Activated CD8-positive, alpha-beta T cell treated with anti-CD3 and anti-CD28 coated beads, Interleukin-2, amount 10 ng/mL, durations not matched to agents 7 days and 5 days (primary cell): ENCODE measurements at regions not wholly inside any gene's neighbourhood (a gene's known extent, or its start where the extent isn't known, plus 50 kb on each side); places are given as distances from the start of the nearest gene placed in this dataset.

Experiments used
- ATAC-seq: fragments of 150-1000 bp; cut with Tn5 transposase; one replicate; pipeline ENCODE4 v1.10.0; 2021; ENCODE audit warnings: moderate library complexity
- CTCF ChIA-PET: fragments of 350-600 bp; sonication (Branson Sonifier 250); formaldehyde crosslinking; loops from one replicate; lab custom pipeline; 2021; ENCODE audit warnings: antibody characterized with exemption; lab: Charles Lee
- POLR2A ChIA-PET: fragments of 350-600 bp; sonication (Branson Sonifier 250); formaldehyde crosslinking; loops from one replicate; lab custom pipeline; 2021; ENCODE audit warnings: antibody characterized with exemption; lab: Charles Lee
- DNase-seq: peaks from one replicate; pipeline ENCODE4 v3.0.0-alpha.2; 2020
- H3K27ac Mint-ChIP-seq: one replicate; pipeline ENCODE4 v1.8.0; 2021; ENCODE audit warnings: mild to moderate bottlenecking, mixed read lengths
- H3K27me3 Mint-ChIP-seq: one replicate; pipeline ENCODE4 v1.8.0; 2021; ENCODE audit warnings: low read depth, mixed read lengths
- H3K36me3 Mint-ChIP-seq: one replicate; pipeline ENCODE4 v1.8.0; 2021; ENCODE audit warnings: low read depth, mixed read lengths
- H3K4me1 Mint-ChIP-seq: one replicate; pipeline ENCODE4 v1.8.0; 2021; ENCODE audit warnings: low read depth, mixed read lengths
- H3K4me3 Mint-ChIP-seq: one replicate; pipeline ENCODE4 v1.8.0; 2021; ENCODE audit warnings: mild to moderate bottlenecking, mixed read lengths
- H3K9me3 Mint-ChIP-seq: one replicate; pipeline ENCODE4 v1.8.0; 2022; ENCODE audit warnings: mixed read lengths; ENCODE audit not compliant: insufficient read depth

GRCh38 chr16:64626776-64627175 is 495.1 kb downstream of the CDH11 start:
- ATAC-seq (no peak), DNase-seq (no peak)
- H3K9me3 Mint-ChIP-seq, result peaks cover 14% of the 10 kb centered on the region
- no peak overlapping the region for H3K4me3 Mint-ChIP-seq
- H3K36me3 Mint-ChIP-seq, result no peaks in the 10 kb centered on the region
- H3K4me1 Mint-ChIP-seq, result no peaks in the 10 kb centered on the region
- ChIA-PET POLR2A (no interaction called here), CTCF (no interaction called here)
- H3K27ac Mint-ChIP-seq, result no peak overlapping the region
- H3K27me3 Mint-ChIP-seq, result no peaks in the 10 kb centered on the region

- Mint-ChIP-seq H3K36me3 (no peaks in the 10 kb centered on the region), H3K4me1 (no peaks in the 10 kb centered on the region), H3K9me3 (peaks cover 38% of the 10 kb centered on the region), H3K27ac (no peak overlapping the region), H3K4me3 (no peak overlapping the region), H3K27me3 (no peaks in the 10 kb centered on the region)
- no peak for ATAC-seq
- POLR2A ChIA-PET, result no interaction called here
- DNase-seq, result no peak
- CTCF ChIA-PET, result no interaction called here
Measured at GRCh38 chr16:64621616-64622015, 500.2 kb downstream of the CDH11 start.

GRCh38 chr16:64617836-64618476 is 503.9 kb downstream of the CDH11 start:
- H3K4me3 Mint-ChIP-seq, result no peak overlapping the region
- H3K4me1 Mint-ChIP-seq, result no peaks in the 10 kb centered on the region
- no peak overlapping the region for H3K27ac Mint-ChIP-seq
- peaks cover 47% of the 10 kb centered on the region for H3K9me3 Mint-ChIP-seq
- peaks cover 3% of the 10 kb centered on the region for H3K36me3 Mint-ChIP-seq
- no peak for DNase-seq
- ChIA-PET POLR2A (no interaction called here), CTCF (no interaction called here)
- H3K27me3 Mint-ChIP-seq, result no peaks in the 10 kb centered on the region
- ATAC-seq, result no peak

- H3K4me1 Mint-ChIP-seq, result no peaks in the 10 kb centered on the region
- POLR2A ChIA-PET, result no interaction called here
- CTCF ChIA-PET, result no interaction called here
Measured at GRCh38 chr16:64615630-64616280, 506.1 kb downstream of the CDH11 start.

GRCh38 chr16:64596196-64596595 is 525.7 kb downstream of the CDH11 start:
- CTCF ChIA-PET, result no interaction called here

More at GRCh38 chr16:64615630-64616280, 506.1 kb downstream of the CDH11 start:
- Mint-ChIP-seq H3K36me3 (peaks cover 3% of the 10 kb centered on the region), H3K9me3 (peaks cover 40% of the 10 kb centered on the region), H3K27ac (no peak overlapping the region), H3K4me3 (no peak overlapping the region), H3K27me3 (no peaks in the 10 kb centered on the region)
- ATAC-seq (no peak), DNase-seq (no peak)

GRCh38 chr16:64590513-64590912 is 531.4 kb downstream of the CDH11 start:
- CTCF ChIA-PET, result no interaction called here
- ATAC-seq (no peak), DNase-seq (no peak)
- Mint-ChIP-seq H3K27ac (no peak overlapping the region), H3K4me1 (no peaks in the 10 kb centered on the region), H3K27me3 (no peaks in the 10 kb centered on the region), H3K4me3 (no peak overlapping the region), H3K9me3 (peaks cover 24% of the 10 kb centered on the region), H3K36me3 (no peaks in the 10 kb centered on the region)
- POLR2A ChIA-PET, result no interaction called here

More at GRCh38 chr16:64596196-64596595, 525.7 kb downstream of the CDH11 start:
- POLR2A ChIA-PET, result no interaction called here
- H3K27ac Mint-ChIP-seq, result no peak overlapping the region
- H3K27me3 Mint-ChIP-seq, result no peaks in the 10 kb centered on the region
- ATAC-seq (no peak), DNase-seq (no peak)
- no peaks in the 10 kb centered on the region for H3K4me1 Mint-ChIP-seq
- H3K36me3 Mint-ChIP-seq, result no peaks in the 10 kb centered on the region
- H3K9me3 Mint-ChIP-seq, result peaks cover 7% of the 10 kb centered on the region
- H3K4me3 Mint-ChIP-seq, result no peak overlapping the region

GRCh38 chr16:64589836-64590235 is 532.0 kb downstream of the CDH11 start:
- H3K4me1 Mint-ChIP-seq, result no peaks in the 10 kb centered on the region
- POLR2A ChIA-PET, result no interaction called here
- no peak for ATAC-seq
- no peaks in the 10 kb centered on the region for H3K27me3 Mint-ChIP-seq
- no peak overlapping the region for H3K4me3 Mint-ChIP-seq
- H3K27ac Mint-ChIP-seq, result no peak overlapping the region
- CTCF ChIA-PET, result no interaction called here
- H3K36me3 Mint-ChIP-seq, result no peaks in the 10 kb centered on the region
- peaks cover 27% of the 10 kb centered on the region for H3K9me3 Mint-ChIP-seq
- DNase-seq, result no peak

GRCh38 chr16:64586781-64587180 is 535.1 kb downstream of the CDH11 start:
- peaks cover 20% of the 10 kb centered on the region for H3K9me3 Mint-ChIP-seq
- no peaks in the 10 kb centered on the region for H3K36me3 Mint-ChIP-seq
- ChIA-PET POLR2A (no interaction called here), CTCF (no interaction called here)
- ATAC-seq, result no peak
- no peak overlapping the region for H3K27ac Mint-ChIP-seq
- H3K4me1 Mint-ChIP-seq, result no peaks in the 10 kb centered on the region
- H3K4me3 Mint-ChIP-seq, result no peak overlapping the region
- DNase-seq, result no peak
- H3K27me3 Mint-ChIP-seq, result no peaks in the 10 kb centered on the region

- peaks cover 20% of the 10 kb centered on the region for H3K9me3 Mint-ChIP-seq
- POLR2A ChIA-PET, result no interaction called here
Measured at GRCh38 chr16:64585367-64585766, 536.5 kb downstream of the CDH11 start.

GRCh38 chr16:64580558-64580957 is 541.3 kb downstream of the CDH11 start:
- Mint-ChIP-seq H3K27ac (no peak overlapping the region), H3K4me1 (no peaks in the 10 kb centered on the region), H3K27me3 (no peaks in the 10 kb centered on the region), H3K4me3 (no peak overlapping the region), H3K9me3 (peaks cover 7% of the 10 kb centered on the region), H3K36me3 (no peaks in the 10 kb centered on the region)
- ATAC-seq (no peak), DNase-seq (no peak)
- POLR2A ChIA-PET, result no interaction called here
- CTCF ChIA-PET, result no interaction called here

More at GRCh38 chr16:64585367-64585766, 536.5 kb downstream of the CDH11 start:
- no peak overlapping the region for H3K27ac Mint-ChIP-seq
- CTCF ChIA-PET, result no interaction called here
- H3K36me3 Mint-ChIP-seq, result no peaks in the 10 kb centered on the region
- no peak for ATAC-seq
- no peaks in the 10 kb centered on the region for H3K4me1 Mint-ChIP-seq
- DNase-seq, result no peak
- H3K4me3 Mint-ChIP-seq, result no peak overlapping the region
- H3K27me3 Mint-ChIP-seq, result no peaks in the 10 kb centered on the region

- DNase-seq (no peak), ATAC-seq (no peak)
- Mint-ChIP-seq H3K36me3 (no peaks in the 10 kb centered on the region), H3K27ac (no peak overlapping the region), H3K27me3 (no peaks in the 10 kb centered on the region), H3K9me3 (peaks cover 4% of the 10 kb centered on the region), H3K4me1 (no peaks in the 10 kb centered on the region), H3K4me3 (no peak overlapping the region)
- POLR2A ChIA-PET, result no interaction called here
- CTCF ChIA-PET, result no interaction called here
Measured at GRCh38 chr16:64579712-64580111, 542.2 kb downstream of the CDH11 start.

- no peaks in the 10 kb centered on the region for H3K36me3 Mint-ChIP-seq
- DNase-seq (no peak), ATAC-seq (no peak)
- CTCF ChIA-PET, result no interaction called here
- H3K9me3 Mint-ChIP-seq, result peaks cover 13% of the 10 kb centered on the region
- no peaks in the 10 kb centered on the region for H3K4me1 Mint-ChIP-seq
- no peak overlapping the region for H3K4me3 Mint-ChIP-seq
- POLR2A ChIA-PET, result no interaction called here
- H3K27ac Mint-ChIP-seq, result no peak overlapping the region
- no peaks in the 10 kb centered on the region for H3K27me3 Mint-ChIP-seq
Measured at GRCh38 chr16:64545768-64546167, 576.1 kb downstream of the CDH11 start.
